PC-3 (cell line): ENCODE measurements at regions not wholly inside any gene's neighbourhood (a gene's known extent, or its start where the extent isn't known, plus 50 kb on each side); places are given as distances from the start of the nearest gene placed in this dataset.
A peak's percentile ranks its signal among the peaks of the same experiment; 100 is the strongest.

Source experiments
- ATAC-seq: fragments of 200-7000 bp; cut with Tn5 transposase; 2 replicates; pipeline ENCODE4 v1.9.1; 2020; ENCODE audit warnings: mild to moderate bottlenecking, moderate library complexity
- BruUV-seq: library from RNA; stranded (reverse); fragments of 400-500 nt; replicated peaks from 2 replicates; lab custom pipeline; 2021; lab: Mats Ljungman, UMichigan
- CTCF ChIA-PET: fragments of 300-600 bp; sonication (Branson Sonifier 250); formaldehyde crosslinking; loops from one replicate; lab custom pipeline; 2022; ENCODE audit warnings: antibody characterized with exemption; lab: Charles Lee
- POLR2A ChIA-PET: fragments of 300-600 bp; sonication (Branson Sonifier 250); formaldehyde crosslinking; loops from one replicate; lab custom pipeline; 2022; ENCODE audit warnings: antibody characterized with exemption; ENCODE audit not compliant: unreplicated experiment; lab: Charles Lee
- DNase-seq: peaks from one replicate; pipeline ENCODE4 v3.0.0-alpha.2; 2015
- H2AFZ ChIP-seq: fragments of 300-600 bp; sonication (generic); 2 replicates; pipeline ENCODE4 v1.6.0; 2016; ENCODE audit warnings: antibody characterized with exemption, low read length
- H3F3A ChIP-seq: fragments of 300-600 bp; sonication (generic); one replicate; pipeline ENCODE4 v1.6.0; 2017; ENCODE audit warnings: antibody characterized with exemption, low read length, control low read depth, mild to moderate bottlenecking; ENCODE audit not compliant: unreplicated experiment
- H3K27ac ChIP-seq: fragments of 300-600 bp; sonication (generic); 2 replicates; pipeline ENCODE4 v1.5.1; 2016; ENCODE audit warnings: mild to moderate bottlenecking, low read length
- H3K27me3 ChIP-seq: fragments of 300-600 bp; sonication (generic); 2 replicates; pipeline ENCODE4 v1.6.1; 2016; ENCODE audit warnings: low read length, mixed read lengths
- H3K36me3 ChIP-seq: fragments of 300-600 bp; sonication (generic); 2 replicates; pipeline ENCODE4 v1.6.1; 2016; ENCODE audit warnings: low read depth, mixed run types, low read length, mixed read lengths
- H3K4me1 ChIP-seq: fragments of 300-600 bp; sonication (generic); 2 replicates; pipeline ENCODE4 v1.5.1; 2016; ENCODE audit warnings: low read length; ENCODE audit not compliant: insufficient read depth
- H3K4me2 ChIP-seq: fragments of 300-600 bp; sonication (generic); 2 replicates; pipeline ENCODE4 v1.6.0; 2016; ENCODE audit warnings: low read length
- H3K4me3 ChIP-seq: fragments of 300-600 bp; sonication (generic); 2 replicates; pipeline ENCODE4 v1.5.1; 2016; ENCODE audit warnings: mild to moderate bottlenecking, low read length, mixed read lengths
- H3K79me2 ChIP-seq: fragments of 300-600 bp; sonication (generic); 2 replicates; pipeline ENCODE4 v1.6.1; 2017; ENCODE audit warnings: low read length, mixed read lengths
- H3K9ac ChIP-seq: fragments of 300-600 bp; sonication (generic); 2 replicates; pipeline ENCODE4 v1.6.0; 2016; ENCODE audit warnings: mild to moderate bottlenecking, low read length
- H3K9me2 ChIP-seq: fragments of 300-600 bp; sonication (generic); replicated peaks from 2 replicates; pipeline ENCODE4 v1.6.1; 2016; ENCODE audit warnings: mixed run types, low read length, mixed read lengths
- H3K9me3 ChIP-seq: fragments of 300-600 bp; sonication (generic); 2 replicates; pipeline ENCODE4 v1.6.1; 2016; ENCODE audit warnings: low read length, mixed read lengths
- H4K20me1 ChIP-seq: fragments of 300-600 bp; sonication (generic); 2 replicates; pipeline ENCODE4 v1.6.1; 2016; ENCODE audit warnings: low read length, mixed read lengths
- CTCF ChIP-seq: fragments of 300-600 bp; sonication (generic); conservative IDR thresholded peaks from 2 replicates; pipeline ENCODE4 v1.5.1; 2017; ENCODE audit warnings: antibody characterized with exemption, low read depth, mild to moderate bottlenecking, low read length
- EZH2 ChIP-seq: fragments of 300-600 bp; sonication (generic); IDR thresholded peaks from one replicate; pipeline ENCODE4 v1.6.1; 2017; ENCODE audit warnings: antibody characterized with exemption, mild to moderate bottlenecking, low read length; ENCODE audit not compliant: unreplicated experiment
- EZH2phosphoT487 ChIP-seq: fragments of 300-600 bp; sonication (generic); IDR thresholded peaks from 2 replicates; pipeline ENCODE4 v1.6.1; 2018; ENCODE audit warnings: mild to moderate bottlenecking, antibody characterized with exemption, low read length, borderline replicate concordance
- intact Hi-C: fragments of 100-400 bp; cut with micrococcal nuclease; formaldehyde crosslinking; loops from 2 replicates; pipeline ENCODE4 v1.9.0; 2023

- Histone ChIP-seq H3K4me1 (peaks cover 7% of the 10 kb centered on the region), H3K79me2 (no peaks in the 10 kb centered on the region), H3K27ac (no peak overlapping the region), H3K36me3 (no peaks in the 10 kb centered on the region), H3K4me3 (no peak overlapping the region), H4K20me1 (no peaks in the 10 kb centered on the region), H3K27me3 (no peaks in the 10 kb centered on the region), H2AFZ (no peak overlapping the region), H3K9me2 (0 out of 2 replicates have a peak, but pooled peaks cover 3% of the 10 kb centered on the region), H3K9me3 (no peaks in the 10 kb centered on the region), H3K9ac (no peak overlapping the region), H3F3A (no peaks in the 10 kb centered on the region), H3K4me2 (no peak overlapping the region)
- no peak for ATAC-seq
- ChIA-PET POLR2A (no interaction called here), CTCF (no interaction called here)
- DNase-seq: no peak
- BruUV-seq: no TSS peak
- intact Hi-C loops: no loop called here
- TF ChIP-seq EZH2 (no peak), EZH2phosphoT487 (no peak)
Observed at GRCh38 chr1:218108034-218108433, 177.1 kb upstream of the RRP15 start.

GRCh38 chr1:218112862-218113261 is 172.2 kb upstream of the RRP15 start:
- Histone ChIP-seq H3K36me3 (no peaks in the 10 kb centered on the region), H3K4me1 (peaks cover 12% of the 10 kb centered on the region), H3K27ac (no peak overlapping the region), H3K4me3 (no peak overlapping the region), H3K27me3 (no peaks in the 10 kb centered on the region), H3K9ac (no peak overlapping the region), H2AFZ (0 out of 2 replicates have a peak overlapping the region, but pooled peaks have one; percentile 4), H3K9me3 (no peaks in the 10 kb centered on the region), H3K4me2 (peak overlapping the region; percentile 11), H4K20me1 (no peaks in the 10 kb centered on the region), H3F3A (no peaks in the 10 kb centered on the region), H3K9me2 (no peaks in the 10 kb centered on the region), H3K79me2 (no peaks in the 10 kb centered on the region)
- TF ChIP-seq EZH2: no peak
- TF ChIP-seq CTCF: no peak
- TF ChIP-seq EZH2phosphoT487: no peak
- ChIA-PET CTCF (no interaction called here), POLR2A (no interaction called here)
- intact Hi-C loops: no loop called here
- ATAC-seq (peak; percentile 68), DNase-seq (peak; percentile 55)
- no TSS peak for BruUV-seq

- H3F3A ChIP-seq: no peaks in the 10 kb centered on the region
- no peaks in the 10 kb centered on the region for H3K4me1 ChIP-seq
- no peaks in the 10 kb centered on the region for H3K9me3 ChIP-seq
- ChIA-PET POLR2A (no interaction called here), CTCF (interaction anchor here (0.7 kb wide), 1 partner anchor 128 kb away, joined by 3 read pairs; no protein-coding TSS in a partner anchor)
- DNase-seq: no peak
- intact Hi-C loops: loop anchor here (2.0 kb wide), 1 partner anchor 25 kb away; no protein-coding TSS in a partner anchor
- no peaks in the 10 kb centered on the region for H3K27me3 ChIP-seq
- no peaks in the 10 kb centered on the region for H4K20me1 ChIP-seq
- no peak overlapping the region for H3K9ac ChIP-seq
- no peak overlapping the region for H3K27ac ChIP-seq
- H3K4me2 ChIP-seq: no peak overlapping the region
- H3K36me3 ChIP-seq: no peaks in the 10 kb centered on the region
- H3K9me2 ChIP-seq: no peaks in the 10 kb centered on the region
- H3K79me2 ChIP-seq: no peaks in the 10 kb centered on the region
- no peak overlapping the region for H3K4me3 ChIP-seq
- peak; percentile 24; the same call in 1 of the 2 replicates for ATAC-seq
- TF ChIP-seq CTCF (no peak), EZH2 (no peak), EZH2phosphoT487 (no peak)
- H2AFZ ChIP-seq: no peak overlapping the region
- no TSS peak for BruUV-seq
Observed at GRCh38 chr1:218123968-218124367, 161.1 kb upstream of the RRP15 start.
